Urinary bladder (tissue), 3 donors: ENCODE measurements at regions not wholly inside any gene's neighbourhood (a gene's known extent, or its start where the extent isn't known, plus 50 kb on each side); places are given as distances from the start of the nearest gene placed in this dataset.

Experiments
- DNase-seq: peaks from one replicate; pipeline ENCODE4 v3.0.0-alpha.2; 2015; ENCODE audit errors: extremely low spot score
- H3K27ac ChIP-seq: one replicate; pipeline ENCODE4 v1.5.1; 2013; ENCODE audit warnings: low read depth, mild to moderate bottlenecking, moderate library complexity
- H3K36me3 ChIP-seq: one replicate; pipeline ENCODE4 v1.6.1; 2013; ENCODE audit warnings: mild to moderate bottlenecking, moderate library complexity; ENCODE audit not compliant: insufficient read depth
- H3K4me1 ChIP-seq: one replicate; pipeline ENCODE4 v1.6.1; 2013; ENCODE audit warnings: mild to moderate bottlenecking, moderate library complexity; ENCODE audit not compliant: insufficient read depth
- H3K4me3 ChIP-seq: one replicate; pipeline ENCODE4 v1.5.1; 2013; ENCODE audit warnings: low read depth, low read length
- WGBS: extraction: QIAGEN DNeasy Blood & Tissue Kit; methylation state at CpG from one replicate; pipeline ENCODE4 v1.1.7; 2013; 5-methylcytosine and 5-hydroxymethylcytosine counted together
- donor health status: healthy with polysubstance abuse.
- donor health status: healthy.

DNA sequence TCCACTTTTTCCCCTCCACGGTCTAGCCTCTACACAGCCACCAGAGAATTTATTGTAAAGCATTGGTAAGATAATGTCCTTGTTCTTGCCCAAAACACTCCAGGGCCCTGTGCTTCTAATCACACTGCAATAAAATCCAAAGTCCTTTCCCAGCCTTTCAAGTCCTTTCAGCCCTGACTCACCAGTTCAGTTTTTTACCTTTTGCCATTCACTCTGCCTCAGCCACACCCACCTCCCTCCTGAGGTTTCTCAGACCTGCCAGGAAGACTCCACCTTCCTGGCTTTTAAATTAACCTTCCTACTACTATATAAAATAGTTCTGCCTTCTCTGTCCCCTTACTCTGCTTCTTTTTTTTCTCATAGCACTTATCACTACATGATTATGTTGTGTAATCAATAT lies 91.0 kb upstream of the ARHGAP32 start:
- 52% methylated on average over 1 of the region's 1 CpG for WGBS
- Histone ChIP-seq H3K4me1 (no peaks in the 10 kb centered on the region), H3K27ac (no peak overlapping the region), H3K36me3 (no peaks in the 10 kb centered on the region), H3K4me3 (no peak overlapping the region)
- no peak for DNase-seq

DNA sequence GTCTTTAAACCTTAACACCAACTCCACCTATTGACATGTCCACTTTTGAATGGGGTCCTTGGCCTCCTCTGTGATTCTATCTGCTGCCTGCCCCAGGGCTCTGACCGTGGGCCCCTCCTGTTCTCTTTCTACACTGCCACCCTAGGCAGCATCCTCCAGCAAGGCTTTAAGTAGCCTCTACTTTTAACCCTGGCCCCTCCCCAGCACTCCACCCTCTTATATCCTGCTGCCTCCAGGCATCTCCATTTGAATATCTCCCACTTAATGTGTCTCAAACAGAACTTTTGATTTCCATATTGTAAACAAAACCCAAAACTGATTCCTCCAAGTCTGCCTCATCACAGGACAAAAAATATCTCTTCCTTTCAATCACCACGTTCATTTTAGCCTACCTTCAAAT lies 90.5 kb upstream of the ARHGAP32 start:
- 58% methylated on average over 2 of the region's 2 CpGs for WGBS
- Histone ChIP-seq H3K36me3 (no peaks in the 10 kb centered on the region), H3K4me1 (no peaks in the 10 kb centered on the region), H3K4me3 (no peak overlapping the region), H3K27ac (no peak overlapping the region)
- no peak for DNase-seq

DNA sequence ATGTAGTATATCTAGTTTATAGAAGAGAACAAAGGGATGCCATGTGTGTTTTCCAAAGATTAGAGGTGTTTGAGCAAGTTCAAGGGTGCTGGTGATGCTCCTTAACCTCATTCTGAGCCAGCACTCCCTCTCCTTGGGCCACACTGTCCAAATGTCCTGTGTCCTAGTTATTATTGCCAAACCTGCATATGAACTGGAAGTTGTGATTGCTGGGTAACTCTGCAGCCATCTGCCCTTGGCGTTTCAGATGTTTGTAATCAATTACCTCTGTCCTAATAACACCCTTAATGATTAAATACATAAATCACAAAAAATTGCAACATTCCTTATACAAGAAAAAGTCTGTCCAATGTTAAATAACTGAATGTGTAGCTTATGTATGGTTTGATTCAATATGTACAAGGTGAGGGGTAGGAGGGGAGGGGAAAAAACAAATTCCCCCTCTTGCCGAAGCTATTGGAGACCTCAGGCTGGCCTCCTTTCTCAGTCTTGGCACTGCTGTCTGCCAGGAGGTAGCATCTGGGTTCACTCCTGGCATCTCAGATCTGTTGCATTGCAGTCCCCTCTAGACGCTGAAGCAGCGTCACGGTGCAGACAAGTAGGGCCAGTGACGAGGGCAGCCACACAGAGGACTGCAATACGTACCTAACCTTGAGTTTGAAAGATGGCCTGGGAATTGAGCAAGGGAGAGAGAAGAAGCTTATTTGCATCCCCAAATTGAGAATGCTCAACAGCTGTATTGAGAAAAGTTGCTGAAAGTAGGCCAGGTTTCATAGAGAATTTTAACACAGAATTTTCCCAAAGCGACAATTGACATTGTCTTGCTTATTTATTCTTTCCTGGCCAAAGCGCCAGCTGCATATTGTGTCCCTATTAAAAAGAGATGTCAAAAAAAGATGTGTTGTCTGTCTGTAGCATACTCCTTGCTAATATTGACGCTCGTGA lies 89.6 kb upstream of the ARHGAP32 start:
- 87% methylated on average over 11 of the region's 11 CpGs for WGBS
- Histone ChIP-seq H3K4me3 (no peak overlapping the region), H3K36me3 (no peaks in the 10 kb centered on the region), H3K4me1 (no peaks in the 10 kb centered on the region), H3K27ac (no peak overlapping the region)
- DNase-seq: no peak

GRCh38 chr11:129280027-129280811 lies 88.1 kb upstream of the ARHGAP32 start:
- Histone ChIP-seq H3K27ac (no peak overlapping the region), H3K4me3 (peak overlapping the region; percentile 99), H3K36me3 (no peaks in the 10 kb centered on the region), H3K4me1 (no peaks in the 10 kb centered on the region)
- no peak for DNase-seq
- 58% methylated on average over 16 of the region's 16 CpGs for WGBS

- H3K4me1 ChIP-seq: no peaks in the 10 kb centered on the region
- no peak for DNase-seq
- H3K36me3 ChIP-seq: no peaks in the 10 kb centered on the region
- peak overlapping the region; percentile 99 for H3K4me3 ChIP-seq
- under 1% methylated on average over 102 of the region's 103 CpGs for WGBS
- H3K27ac ChIP-seq: no peak overlapping the region
These were observed 87.4 kb upstream of the ARHGAP32 start for GRCh38 chr11:129279326-129280026.

GRCh38 chr11:129278586-129279319 lies 86.6 kb upstream of the ARHGAP32 start:
- Histone ChIP-seq H3K27ac (no peak overlapping the region), H3K4me1 (no peaks in the 10 kb centered on the region)

GRCh38 chr11:129277198-129277843 lies 85.2 kb upstream of the ARHGAP32 start:
- no peak for DNase-seq
- H3K27ac ChIP-seq: no peak overlapping the region
- no peaks in the 10 kb centered on the region for H3K4me1 ChIP-seq
- WGBS: 59% methylated on average over 8 of the region's 8 CpGs
- H3K4me3 ChIP-seq: no peak overlapping the region
- no peaks in the 10 kb centered on the region for H3K36me3 ChIP-seq

More at GRCh38 chr11:129278586-129279319, 86.6 kb upstream of the ARHGAP32 start:
- no peak for DNase-seq
- WGBS: under 1% methylated on average over 109 of the region's 109 CpGs
- Histone ChIP-seq H3K36me3 (no peaks in the 10 kb centered on the region), H3K4me3 (peak overlapping the region; percentile 99)

DNA sequence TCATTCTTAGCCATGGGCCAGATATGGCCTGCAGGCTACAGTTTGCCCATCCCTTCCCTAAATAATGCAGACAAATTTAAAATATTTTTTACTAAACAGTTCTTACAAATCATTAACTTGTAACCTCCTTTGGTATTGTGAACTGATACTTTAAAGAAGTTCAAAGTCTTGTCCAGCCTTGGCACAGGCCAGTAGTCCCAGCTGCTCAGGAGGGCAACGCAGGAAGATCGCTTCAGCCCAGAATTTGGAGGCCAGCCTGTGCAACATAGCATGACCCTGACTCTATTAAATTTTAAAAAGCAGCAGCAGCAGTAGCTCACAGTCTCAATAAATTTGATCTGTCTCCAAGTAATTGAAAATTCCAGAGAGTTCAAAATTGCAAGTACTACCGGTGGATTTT lies 83.7 kb upstream of the ARHGAP32 start:
- Histone ChIP-seq H3K27ac (no peak overlapping the region), H3K4me3 (no peak overlapping the region), H3K36me3 (no peaks in the 10 kb centered on the region), H3K4me1 (no peaks in the 10 kb centered on the region)
- no peak for DNase-seq
- WGBS: 62% methylated on average over 3 of the region's 3 CpGs

DNA sequence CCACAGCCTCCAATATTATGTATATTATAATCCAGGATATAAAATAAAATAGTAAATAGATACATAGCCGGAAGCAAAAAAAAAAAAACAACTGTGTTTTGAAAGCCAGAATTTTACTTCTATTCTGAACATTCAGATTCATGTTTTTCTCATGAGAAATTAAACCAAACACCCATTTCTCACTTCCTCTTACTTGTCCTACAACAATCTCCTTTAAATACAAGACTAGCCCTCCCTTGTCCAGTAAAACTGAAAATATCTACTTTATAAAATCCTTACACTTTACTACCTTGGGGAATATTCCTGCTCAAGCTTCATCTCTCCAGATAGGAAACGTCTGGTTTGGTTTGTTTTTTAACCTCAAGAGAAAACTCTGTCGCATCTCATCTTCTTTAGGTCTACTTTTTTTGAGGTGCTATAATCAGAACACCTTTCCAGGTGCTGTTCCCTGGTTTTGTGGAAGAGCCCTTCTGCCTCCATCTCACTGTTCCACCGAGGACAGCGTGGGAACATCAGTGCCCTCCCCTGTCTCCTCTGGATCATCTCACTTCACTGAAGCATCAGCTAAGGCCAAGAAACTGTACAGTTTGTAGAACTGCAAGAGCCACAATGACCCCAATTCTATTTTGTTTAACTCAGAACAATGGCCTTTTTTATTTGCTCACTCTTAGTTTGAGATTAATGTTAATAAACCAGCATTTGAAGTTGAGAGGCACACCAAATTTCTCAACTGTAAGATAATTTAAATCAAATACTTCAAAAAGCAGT lies 82.0 kb upstream of the ARHGAP32 start:
- no peaks in the 10 kb centered on the region for H3K36me3 ChIP-seq
- no peak overlapping the region for H3K27ac ChIP-seq
- H3K4me1 ChIP-seq: no peaks in the 10 kb centered on the region
- no peak for DNase-seq
- H3K4me3 ChIP-seq: no peak overlapping the region
- WGBS: 82% methylated on average over 5 of the region's 5 CpGs

- no peak for DNase-seq
- no peak overlapping the region for H3K4me3 ChIP-seq
- no peaks in the 10 kb centered on the region for H3K36me3 ChIP-seq
- no peaks in the 10 kb centered on the region for H3K4me1 ChIP-seq
- H3K27ac ChIP-seq: no peak overlapping the region
These were observed 81.2 kb upstream of the ARHGAP32 start for GRCh38 chr11:129273322-129273721.

- no peaks in the 10 kb centered on the region for H3K4me1 ChIP-seq
- H3K27ac ChIP-seq: no peak overlapping the region
- H3K36me3 ChIP-seq: no peaks in the 10 kb centered on the region
- no peak overlapping the region for H3K4me3 ChIP-seq
- DNase-seq: no peak
- WGBS: 80% methylated on average over 9 of the region's 9 CpGs
These were observed 78.9 kb upstream of the ARHGAP32 start for GRCh38 chr11:129271030-129271429.

- Histone ChIP-seq H3K4me3 (no peak overlapping the region), H3K36me3 (no peaks in the 10 kb centered on the region), H3K4me1 (no peaks in the 10 kb centered on the region), H3K27ac (no peak overlapping the region)
- no peak for DNase-seq
- 83% methylated on average over 4 of the region's 4 CpGs for WGBS
These were observed 78.3 kb upstream of the ARHGAP32 start for GRCh38 chr11:129270446-129270845.
